BLaER1 (cell line): ENCODE measurements at regions not wholly inside any gene's neighbourhood (a gene's known extent, or its start where the extent isn't known, plus 50 kb on each side); places are given as distances from the start of the nearest gene placed in this dataset.

Experiments
- H3K27ac ChIP-seq: shearing (Covaris generic); formaldehyde crosslinking; 2 replicates; pipeline ENCODE4 v1.8.1; 2022
- H3K27me3 ChIP-seq: shearing (Covaris generic); formaldehyde crosslinking; 2 replicates; pipeline ENCODE4 v1.8.1; 2022
- H3K36me3 ChIP-seq: shearing (Covaris generic); formaldehyde crosslinking; 2 replicates; pipeline ENCODE4 v1.8.1; 2022
- H3K4me1 ChIP-seq: shearing (Covaris generic); formaldehyde crosslinking; 2 replicates; pipeline ENCODE4 v1.8.1; 2022
- H3K4me2 ChIP-seq: shearing (Covaris generic); formaldehyde crosslinking; 2 replicates; pipeline ENCODE4 v1.8.1; 2022
- H3K4me3 ChIP-seq: shearing (Covaris generic); formaldehyde crosslinking; 2 replicates; pipeline ENCODE4 v1.8.1; 2022
- H3K9ac ChIP-seq: shearing (Covaris generic); formaldehyde crosslinking; 2 replicates; pipeline ENCODE4 v1.8.1; 2022
- H3K9me3 ChIP-seq: shearing (Covaris generic); formaldehyde crosslinking; 2 replicates; pipeline ENCODE4 v1.8.1; 2022
- H4K20me1 ChIP-seq: shearing (Covaris generic); formaldehyde crosslinking; 2 replicates; pipeline ENCODE4 v1.8.1; 2022
- Cebpa-rat ChIP-seq: shearing (Covaris generic); IDR thresholded peaks from 2 replicates; pipeline ENCODE4 v1.8.1; 2022

DNA sequence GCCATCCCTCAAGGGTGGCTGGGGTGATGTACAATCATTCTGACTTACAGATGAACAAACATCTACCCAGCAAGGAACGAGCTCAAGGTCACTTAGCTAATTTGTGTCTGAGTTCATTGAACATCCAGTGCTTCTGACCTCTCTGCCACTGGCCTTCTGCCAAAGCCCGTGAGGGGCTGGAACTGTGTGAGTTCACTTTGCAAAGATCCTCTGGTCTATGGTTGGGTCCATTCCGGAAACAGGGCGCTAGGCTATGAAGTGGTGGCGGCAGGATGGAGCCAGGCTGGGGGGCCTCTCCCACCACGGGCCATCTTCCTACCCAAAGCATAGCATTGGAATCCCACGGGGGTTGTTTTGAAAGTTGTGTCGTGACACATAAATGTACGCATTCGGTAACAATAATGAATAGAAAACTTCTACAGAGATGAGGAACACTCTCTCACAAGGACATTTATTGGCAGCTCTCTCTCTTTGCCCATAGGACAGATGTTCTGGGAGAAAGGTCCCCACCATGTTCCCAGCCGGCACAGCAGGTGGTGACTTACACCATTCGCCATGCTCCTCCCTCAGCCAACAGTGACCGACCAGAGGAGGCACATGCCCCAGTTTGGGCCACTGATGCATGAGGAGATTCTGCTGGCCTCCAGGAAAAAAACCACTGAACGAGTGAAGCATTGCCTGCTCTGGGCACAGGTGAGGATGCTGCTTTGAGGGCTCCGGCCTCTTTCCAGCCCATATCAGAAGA lies 214.7 kb upstream of the CHRNA7 start:
- TF ChIP-seq Cebpa-rat = no peak
- Histone ChIP-seq H3K9me3 (no peaks in the 10 kb centered on the region), H3K27me3 (no peaks in the 10 kb centered on the region), H3K27ac (no peak overlapping the region), H3K4me2 (no peak overlapping the region), H3K36me3 (no peaks in the 10 kb centered on the region), H3K9ac (no peak overlapping the region), H3K4me3 (no peak overlapping the region), H4K20me1 (no peaks in the 10 kb centered on the region), H3K4me1 (peaks cover 12% of the 10 kb centered on the region)

DNA sequence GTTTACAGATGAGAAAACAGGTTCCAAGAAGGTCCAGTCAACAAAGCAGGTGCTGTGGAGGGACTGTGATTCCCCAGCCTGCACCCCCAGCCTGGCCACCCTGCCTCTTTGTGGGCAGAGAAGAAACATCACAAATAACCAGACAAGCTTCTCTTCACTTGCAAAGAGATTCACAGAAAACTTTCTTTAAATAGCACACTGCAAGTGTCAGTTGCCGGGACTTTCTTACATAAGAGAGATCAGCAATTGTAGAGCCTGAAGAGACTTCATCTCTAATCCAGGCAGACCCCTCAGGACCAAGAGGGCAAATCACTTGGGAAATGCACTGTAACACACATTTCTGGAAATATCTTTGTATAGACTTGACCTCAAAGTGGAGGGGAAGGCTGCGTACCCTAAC lies 207.9 kb upstream of the CHRNA7 start:
- H3K27me3 ChIP-seq = no peaks in the 10 kb centered on the region
- no peak overlapping the region for H3K4me3 ChIP-seq
- H3K36me3 ChIP-seq = no peaks in the 10 kb centered on the region
- H3K9me3 ChIP-seq = no peaks in the 10 kb centered on the region
- H3K27ac ChIP-seq = no peak overlapping the region
- no peak overlapping the region for H3K9ac ChIP-seq
- TF ChIP-seq Cebpa-rat = no peak
- H3K4me2 ChIP-seq = no peak overlapping the region
- H3K4me1 ChIP-seq = peaks cover 4% of the 10 kb centered on the region; the same call in 1 of the 2 replicates
- H4K20me1 ChIP-seq = no peaks in the 10 kb centered on the region

- TF ChIP-seq Cebpa-rat = no peak
- H4K20me1 ChIP-seq = no peaks in the 10 kb centered on the region
Measured at GRCh38 chr15:31824024-31824423, 206.3 kb upstream of the CHRNA7 start.

DNA sequence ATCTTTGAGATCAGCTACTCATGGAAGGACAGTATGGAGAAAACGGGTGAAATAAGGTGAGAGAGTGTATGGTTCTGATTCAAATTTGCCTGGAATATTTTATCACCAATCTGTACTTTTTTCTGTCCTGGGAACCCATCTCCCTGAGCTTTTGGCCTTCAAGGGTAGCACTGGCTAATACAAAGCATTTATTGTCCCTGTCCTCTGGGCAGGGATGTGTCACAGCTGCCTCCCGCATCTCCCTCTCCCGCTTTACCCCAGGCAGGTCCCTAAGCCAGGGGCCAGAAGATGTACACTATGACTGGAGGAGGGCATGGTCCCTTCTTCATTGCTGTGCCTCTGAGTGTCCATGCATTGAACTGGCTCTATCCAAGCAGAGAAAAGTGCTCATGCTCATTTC lies 201.7 kb upstream of the CHRNA7 start:
- Histone ChIP-seq H3K4me1 (no peaks in the 10 kb centered on the region), H3K27me3 (no peaks in the 10 kb centered on the region), H3K9ac (no peak overlapping the region), H3K27ac (no peak overlapping the region), H3K4me2 (no peak overlapping the region), H3K4me3 (no peak overlapping the region), H3K36me3 (no peaks in the 10 kb centered on the region), H3K9me3 (no peaks in the 10 kb centered on the region), H4K20me1 (no peaks in the 10 kb centered on the region)
- TF ChIP-seq Cebpa-rat = no peak

More at GRCh38 chr15:31824024-31824423, 206.3 kb upstream of the CHRNA7 start:
- Histone ChIP-seq H3K27ac (no peak overlapping the region), H3K9me3 (no peaks in the 10 kb centered on the region), H3K4me3 (no peak overlapping the region), H3K4me2 (no peak overlapping the region), H3K36me3 (no peaks in the 10 kb centered on the region), H3K4me1 (peaks cover 4% of the 10 kb centered on the region; the same call in 1 of the 2 replicates), H3K9ac (no peak overlapping the region), H3K27me3 (no peaks in the 10 kb centered on the region)

- Histone ChIP-seq H3K9ac (no peak overlapping the region), H3K9me3 (no peaks in the 10 kb centered on the region), H3K4me3 (no peak overlapping the region), H3K4me2 (no peak overlapping the region), H3K27me3 (no peaks in the 10 kb centered on the region), H3K36me3 (no peaks in the 10 kb centered on the region), H3K4me1 (no peaks in the 10 kb centered on the region), H4K20me1 (no peaks in the 10 kb centered on the region), H3K27ac (no peak overlapping the region)
- TF ChIP-seq Cebpa-rat = no peak
Measured at GRCh38 chr15:31830591-31830990, 199.7 kb upstream of the CHRNA7 start.

- no peak for TF ChIP-seq Cebpa-rat
Measured at GRCh38 chr15:31831596-31831995, 198.7 kb upstream of the CHRNA7 start.

DNA sequence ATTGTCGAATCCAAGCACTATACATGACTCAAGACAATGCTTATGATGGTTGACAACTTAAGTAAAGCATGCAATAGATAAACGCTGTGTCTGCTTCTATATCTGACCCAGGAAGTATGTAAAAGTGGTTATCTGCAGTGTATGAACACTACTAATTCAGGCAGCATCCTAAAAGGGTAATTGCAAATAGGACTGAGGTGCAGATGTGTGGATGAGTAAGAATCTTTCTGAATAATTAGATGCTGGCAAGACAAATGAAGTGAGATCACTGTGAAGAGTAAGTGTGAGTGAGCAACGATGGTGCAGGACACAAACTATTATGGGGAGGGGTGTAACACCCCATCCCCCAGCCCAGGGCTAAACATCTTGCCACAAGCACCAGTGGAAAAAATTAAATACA lies 195.7 kb upstream of the CHRNA7 start:
- Histone ChIP-seq H3K4me1 (no peaks in the 10 kb centered on the region), H3K4me3 (no peak overlapping the region), H3K27me3 (no peaks in the 10 kb centered on the region), H3K9me3 (no peaks in the 10 kb centered on the region), H3K27ac (no peak overlapping the region), H4K20me1 (no peaks in the 10 kb centered on the region), H3K9ac (no peak overlapping the region), H3K36me3 (no peaks in the 10 kb centered on the region), H3K4me2 (no peak overlapping the region)
- TF ChIP-seq Cebpa-rat = no peak

More at GRCh38 chr15:31831596-31831995, 198.7 kb upstream of the CHRNA7 start:
- no peak overlapping the region for H3K4me3 ChIP-seq
- H3K4me2 ChIP-seq = no peak overlapping the region
- no peak overlapping the region for H3K27ac ChIP-seq
- no peaks in the 10 kb centered on the region for H3K4me1 ChIP-seq
- no peaks in the 10 kb centered on the region for H3K27me3 ChIP-seq
- no peaks in the 10 kb centered on the region for H4K20me1 ChIP-seq
- H3K36me3 ChIP-seq = no peaks in the 10 kb centered on the region
- H3K9ac ChIP-seq = no peak overlapping the region
- no peaks in the 10 kb centered on the region for H3K9me3 ChIP-seq

- Histone ChIP-seq H3K36me3 (no peaks in the 10 kb centered on the region), H3K9ac (no peak overlapping the region), H3K4me2 (no peak overlapping the region), H4K20me1 (no peaks in the 10 kb centered on the region), H3K4me1 (no peaks in the 10 kb centered on the region), H3K27me3 (no peaks in the 10 kb centered on the region), H3K4me3 (no peak overlapping the region), H3K27ac (no peak overlapping the region), H3K9me3 (no peaks in the 10 kb centered on the region)
- TF ChIP-seq Cebpa-rat = no peak
Measured at GRCh38 chr15:31839388-31839787, 190.9 kb upstream of the CHRNA7 start.

DNA sequence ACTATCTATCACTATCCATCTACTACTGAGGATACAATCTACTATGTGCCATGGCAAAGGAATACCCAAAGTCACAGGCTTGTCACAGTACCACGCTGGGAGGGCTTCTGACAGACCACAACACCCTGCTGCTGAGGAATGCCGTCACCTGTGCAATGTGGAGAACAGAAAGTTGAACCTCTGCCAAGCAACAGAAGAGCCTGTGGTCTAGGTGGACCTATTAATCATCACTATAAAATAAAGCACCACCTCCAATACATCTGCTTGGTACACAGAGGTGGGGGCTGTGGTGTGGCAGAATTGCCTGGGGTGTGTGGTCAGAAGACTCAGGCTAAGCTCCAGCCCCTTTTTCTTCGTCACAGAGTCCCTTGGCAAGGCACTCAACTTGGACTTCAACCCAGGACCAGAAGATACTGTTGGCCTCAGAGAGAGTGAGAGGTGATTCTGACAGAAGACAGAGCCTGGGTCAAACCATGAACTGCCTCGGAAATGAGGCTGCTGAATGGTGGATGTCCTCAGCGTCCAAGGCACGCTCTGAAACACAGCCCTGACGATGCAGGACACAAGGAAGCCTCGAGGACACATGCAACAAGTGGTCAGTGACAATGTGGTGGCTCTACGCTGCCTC lies 189.4 kb upstream of the CHRNA7 start:
- no peaks in the 10 kb centered on the region for H4K20me1 ChIP-seq
- no peak overlapping the region for H3K4me2 ChIP-seq
- H3K36me3 ChIP-seq = no peaks in the 10 kb centered on the region
- H3K4me1 ChIP-seq = no peaks in the 10 kb centered on the region
- TF ChIP-seq Cebpa-rat = no peak
- H3K9me3 ChIP-seq = no peaks in the 10 kb centered on the region
- H3K27me3 ChIP-seq = no peaks in the 10 kb centered on the region
- no peak overlapping the region for H3K9ac ChIP-seq
- no peak overlapping the region for H3K4me3 ChIP-seq
- H3K27ac ChIP-seq = no peak overlapping the region

GRCh38 chr15:31842532-31843195 lies 187.7 kb upstream of the CHRNA7 start:
- no peak overlapping the region for H3K27ac ChIP-seq

More at GRCh38 chr15:31842532-31843195, 187.7 kb upstream of the CHRNA7 start:
- H4K20me1 ChIP-seq = no peaks in the 10 kb centered on the region
- H3K27me3 ChIP-seq = no peaks in the 10 kb centered on the region
- no peaks in the 10 kb centered on the region for H3K9me3 ChIP-seq
- no peak overlapping the region for H3K9ac ChIP-seq
- no peak overlapping the region for H3K4me2 ChIP-seq
- 0 out of 2 replicates have a peak, but pooled peaks cover 2% of the 10 kb centered on the region for H3K4me1 ChIP-seq
- no peak for TF ChIP-seq Cebpa-rat
- H3K36me3 ChIP-seq = no peaks in the 10 kb centered on the region
- no peak overlapping the region for H3K4me3 ChIP-seq
